Stimulated activated naive CD8-positive, alpha-beta T cell treated with anti-CD3 and anti-CD28 coated beads, Interleukin-15, amount 100 ng/mL, for 72 hours (primary cell): ENCODE measurements at regions not wholly inside any gene's neighbourhood (a gene's known extent, or its start where the extent isn't known, plus 50 kb on each side); places are given as distances from the start of the nearest gene placed in this dataset.

Experiments used
- ATAC-seq: fragments of 150-1000 bp; cut with Tn5 transposase; 2 replicates; pipeline ENCODE4 v1.10.0; 2021; ENCODE audit warnings: mild to moderate bottlenecking, moderate library complexity
- DNase-seq, 2 donors: peaks; one replicate each; pipeline ENCODE4 v3.0.0; 2021 to 2022
- H3K27ac Mint-ChIP-seq, 2 donors: one replicate each; pipeline ENCODE4 v1.8.0; 2022; ENCODE audit warnings: mild to moderate bottlenecking in 2 of 2, mixed read lengths in 2 of 2, moderate library complexity in 2 of 2
- H3K27me3 Mint-ChIP-seq: one replicate; pipeline ENCODE4 v1.8.0; 2022; ENCODE audit warnings: mixed read lengths
- H3K4me1 Mint-ChIP-seq: one replicate; pipeline ENCODE4 v1.8.0; 2022; ENCODE audit warnings: mild to moderate bottlenecking, mixed read lengths
- H3K4me3 Mint-ChIP-seq, 2 donors: one replicate each; pipeline ENCODE4 v1.8.0; 2022; ENCODE audit warnings: mild to moderate bottlenecking in 2 of 2, mixed read lengths in 2 of 2, moderate library complexity in 1 of 2
- H3K9me3 Mint-ChIP-seq, 2 donors: one replicate each; pipeline ENCODE4 v1.8.0; 2022; ENCODE audit warnings: mixed read lengths in 2 of 2

DNA sequence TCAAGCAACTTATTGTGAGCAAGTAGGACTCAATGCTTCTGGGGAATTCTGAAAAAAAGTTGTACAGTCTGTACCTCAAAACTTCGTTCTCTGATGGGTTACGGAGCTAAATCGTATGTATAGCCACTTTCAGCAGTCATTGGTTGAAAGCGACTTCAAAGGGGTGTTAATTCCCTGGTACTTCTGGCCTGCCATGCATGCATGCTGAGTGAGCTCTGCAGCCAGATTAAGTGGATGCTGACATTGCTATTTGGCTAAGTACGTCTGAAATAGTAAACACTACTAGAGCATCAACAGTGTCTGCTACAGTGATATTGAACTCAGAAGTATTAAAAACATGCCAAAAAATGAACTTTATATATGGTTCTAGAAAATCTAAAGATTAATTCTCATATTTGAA, 1183.1 kb upstream of the PCDH20 start:
- H3K4me1 Mint-ChIP-seq, result no peaks in the 10 kb centered on the region
- H3K27ac Mint-ChIP-seq, result no peak overlapping the region
- no peak overlapping the region for H3K4me3 Mint-ChIP-seq
- ATAC-seq (no peak), DNase-seq (no peak)
- H3K27me3 Mint-ChIP-seq, result no peaks in the 10 kb centered on the region
- H3K9me3 Mint-ChIP-seq, result peaks cover 13 to 21% of the 10 kb centered on the region in 2 donors

GRCh38 chr13:62595976-62596375, 1180.3 kb upstream of the PCDH20 start:
- Mint-ChIP-seq H3K4me3 (no peak overlapping the region), H3K4me1 (no peaks in the 10 kb centered on the region), H3K9me3 (peaks cover 10 to 20% of the 10 kb centered on the region in 2 donors), H3K27ac (no peak overlapping the region), H3K27me3 (no peaks in the 10 kb centered on the region)
- DNase-seq (no peak), ATAC-seq (no peak)

GRCh38 chr13:62593804-62594203, 1178.2 kb upstream of the PCDH20 start:
- H3K4me3 Mint-ChIP-seq, result no peak overlapping the region
- H3K4me1 Mint-ChIP-seq, result no peaks in the 10 kb centered on the region
- H3K9me3 Mint-ChIP-seq, result peaks cover 10 to 27% of the 10 kb centered on the region in 2 donors
- H3K27ac Mint-ChIP-seq, result no peak overlapping the region
- H3K27me3 Mint-ChIP-seq, result no peaks in the 10 kb centered on the region
- ATAC-seq, result no peak
- DNase-seq, result no peak

- H3K4me3 Mint-ChIP-seq, result no peak overlapping the region
- DNase-seq (no peak), ATAC-seq (no peak)
- no peak overlapping the region for H3K27ac Mint-ChIP-seq
- no peaks in the 10 kb centered on the region for H3K27me3 Mint-ChIP-seq
- no peaks in the 10 kb centered on the region for H3K4me1 Mint-ChIP-seq
- H3K9me3 Mint-ChIP-seq, result peaks cover 0 to 3% of the 10 kb centered on the region in 2 donors
These were observed 1167.8 kb upstream of the PCDH20 start for GRCh38 chr13:62583466-62583865.

DNA sequence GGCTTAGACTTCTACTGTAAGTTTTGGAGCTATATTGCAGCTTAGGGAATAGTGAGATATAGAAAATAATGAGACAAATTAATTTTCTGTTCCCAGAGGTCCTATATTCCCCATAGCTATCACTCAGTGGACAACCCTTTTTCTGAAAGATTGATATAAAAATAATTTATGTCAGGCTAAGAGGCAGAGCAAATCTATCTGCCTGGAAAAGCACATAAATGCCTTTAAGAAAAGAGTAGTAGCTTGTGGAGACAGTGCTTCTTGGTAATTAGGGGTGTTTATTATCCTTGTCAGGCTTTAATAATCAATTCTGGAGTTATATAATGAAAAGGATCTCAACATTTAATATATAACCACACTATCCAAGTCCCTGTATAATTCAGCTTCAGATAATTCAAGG, 1162.8 kb upstream of the PCDH20 start:
- H3K27ac Mint-ChIP-seq, result no peak overlapping the region
- ATAC-seq (no peak), DNase-seq (no peak)
- no peaks in the 10 kb centered on the region for H3K9me3 Mint-ChIP-seq
- no peaks in the 10 kb centered on the region for H3K27me3 Mint-ChIP-seq
- no peak overlapping the region for H3K4me3 Mint-ChIP-seq
- no peaks in the 10 kb centered on the region for H3K4me1 Mint-ChIP-seq

DNA sequence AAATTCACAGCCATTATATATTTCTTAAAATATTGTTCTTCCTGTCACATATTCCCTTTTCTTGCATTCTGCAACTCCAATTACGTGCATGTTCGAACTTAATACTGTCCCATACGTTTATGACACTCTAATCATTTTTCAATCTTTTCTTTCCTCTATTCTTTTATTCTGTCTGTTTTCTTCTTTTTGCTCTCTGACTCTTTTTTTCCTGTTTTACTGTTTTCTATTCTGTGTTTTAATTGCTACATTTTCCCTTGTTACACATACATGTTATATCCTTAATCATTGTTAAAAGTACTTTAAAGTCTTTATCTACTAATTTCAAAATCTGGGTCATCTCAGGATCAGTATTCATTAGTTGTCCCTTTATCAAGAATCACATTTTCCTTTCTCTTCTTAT, 1149.1 kb upstream of the PCDH20 start:
- Mint-ChIP-seq H3K27ac (no peak overlapping the region), H3K9me3 (peaks cover 5 to 6% of the 10 kb centered on the region in 2 donors), H3K27me3 (no peaks in the 10 kb centered on the region), H3K4me1 (no peaks in the 10 kb centered on the region), H3K4me3 (no peak overlapping the region)
- DNase-seq, result no peak
- no peak for ATAC-seq

DNA sequence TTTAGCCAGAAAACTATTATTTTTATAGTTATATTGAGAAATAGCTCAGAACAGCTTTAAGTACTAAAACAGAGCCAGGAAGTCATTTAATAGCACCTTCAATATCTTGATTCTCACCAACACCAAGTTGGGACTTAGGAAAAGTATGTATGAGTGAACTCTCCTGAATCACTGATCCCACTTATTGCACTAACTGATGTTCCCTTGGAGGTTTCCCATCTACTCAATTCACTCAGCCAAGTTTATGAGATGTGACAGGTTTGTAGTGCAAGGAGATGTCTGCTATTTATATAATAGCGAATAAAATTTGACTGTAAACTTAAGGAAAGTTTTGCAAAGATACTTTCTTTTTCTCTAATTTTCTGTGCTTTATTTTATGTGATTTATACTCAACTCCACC, 1147.6 kb upstream of the PCDH20 start:
- H3K4me3 Mint-ChIP-seq, result no peak overlapping the region
- H3K4me1 Mint-ChIP-seq, result no peaks in the 10 kb centered on the region
- H3K9me3 Mint-ChIP-seq, result peaks cover 0 to 5% of the 10 kb centered on the region in 2 donors
- H3K27me3 Mint-ChIP-seq, result no peaks in the 10 kb centered on the region
- DNase-seq (no peak), ATAC-seq (no peak)
- H3K27ac Mint-ChIP-seq, result no peak overlapping the region

- H3K9me3 Mint-ChIP-seq, result peaks cover 0 to 5% of the 10 kb centered on the region in 2 donors
- no peaks in the 10 kb centered on the region for H3K27me3 Mint-ChIP-seq
- no peak overlapping the region for H3K27ac Mint-ChIP-seq
- H3K4me3 Mint-ChIP-seq, result no peak overlapping the region
- H3K4me1 Mint-ChIP-seq, result no peaks in the 10 kb centered on the region
- DNase-seq (no peak), ATAC-seq (no peak)
These were observed 1141.3 kb upstream of the PCDH20 start for GRCh38 chr13:62556978-62557377.

DNA sequence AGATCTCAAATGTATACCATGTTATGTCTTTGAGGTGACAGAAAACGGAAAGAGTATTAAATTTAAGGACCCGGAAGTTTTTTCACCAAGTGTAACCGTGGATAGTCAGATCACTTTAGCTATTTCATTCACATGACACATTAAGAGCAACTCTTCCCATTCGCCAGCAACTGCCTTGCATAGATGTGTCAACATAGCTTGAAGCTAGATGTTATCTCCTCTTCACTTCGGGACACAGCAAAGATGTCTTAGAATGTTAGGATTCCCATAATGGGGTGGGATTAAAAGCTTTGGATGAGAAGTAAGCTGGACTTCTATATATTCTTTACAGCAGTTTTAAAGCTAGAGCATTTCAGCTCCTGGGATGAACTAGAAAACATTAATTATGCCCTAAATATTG, 1135.9 kb upstream of the PCDH20 start:
- Mint-ChIP-seq H3K4me3 (no peak overlapping the region), H3K27ac (no peak overlapping the region), H3K27me3 (no peaks in the 10 kb centered on the region), H3K9me3 (peaks cover 0 to 5% of the 10 kb centered on the region in 2 donors), H3K4me1 (no peaks in the 10 kb centered on the region)
- ATAC-seq (no peak), DNase-seq (no peak)

- no peaks in the 10 kb centered on the region for H3K27me3 Mint-ChIP-seq
- no peak overlapping the region for H3K27ac Mint-ChIP-seq
- ATAC-seq (no peak), DNase-seq (no peak)
- H3K4me1 Mint-ChIP-seq, result no peaks in the 10 kb centered on the region
- H3K4me3 Mint-ChIP-seq, result no peak overlapping the region
- peaks cover 0 to 6% of the 10 kb centered on the region in 2 donors for H3K9me3 Mint-ChIP-seq
These were observed 1129.3 kb upstream of the PCDH20 start for GRCh38 chr13:62544928-62545327.

- Mint-ChIP-seq H3K27ac (no peak overlapping the region), H3K4me3 (no peak overlapping the region), H3K9me3 (peaks cover 8 to 10% of the 10 kb centered on the region in 2 donors), H3K4me1 (no peaks in the 10 kb centered on the region), H3K27me3 (no peaks in the 10 kb centered on the region)
- ATAC-seq, result no peak
- no peak for DNase-seq
These were observed 1121.9 kb upstream of the PCDH20 start for GRCh38 chr13:62537593-62537992.

GRCh38 chr13:62525652-62526051, 1110.0 kb upstream of the PCDH20 start:
- Mint-ChIP-seq H3K27me3 (no peaks in the 10 kb centered on the region), H3K27ac (no peak overlapping the region), H3K4me3 (no peak overlapping the region), H3K4me1 (no peaks in the 10 kb centered on the region), H3K9me3 (peaks cover 0 to 8% of the 10 kb centered on the region in 2 donors)
- ATAC-seq (no peak), DNase-seq (no peak)

- Mint-ChIP-seq H3K27ac (no peak overlapping the region), H3K9me3 (peaks cover 0 to 14% of the 10 kb centered on the region in 2 donors), H3K4me1 (no peaks in the 10 kb centered on the region), H3K27me3 (no peaks in the 10 kb centered on the region), H3K4me3 (no peak overlapping the region)
- DNase-seq, result no peak
- ATAC-seq, result no peak
These were observed 1108.8 kb upstream of the PCDH20 start for GRCh38 chr13:62524498-62524897.

- Mint-ChIP-seq H3K27me3 (no peaks in the 10 kb centered on the region), H3K27ac (no peak overlapping the region), H3K9me3 (peaks cover 0 to 12% of the 10 kb centered on the region in 2 donors), H3K4me3 (no peak overlapping the region), H3K4me1 (no peaks in the 10 kb centered on the region)
- DNase-seq (no peak), ATAC-seq (no peak)
These were observed 1108.4 kb upstream of the PCDH20 start for GRCh38 chr13:62524061-62524460.

- H3K9me3 Mint-ChIP-seq, result no peaks in the 10 kb centered on the region
- H3K4me3 Mint-ChIP-seq, result no peak overlapping the region
- peaks cover 7% of the 10 kb centered on the region for H3K27me3 Mint-ChIP-seq
- no peaks in the 10 kb centered on the region for H3K4me1 Mint-ChIP-seq
- ATAC-seq (peak; percentile 74), DNase-seq (peak; percentile 12)
- no peak overlapping the region for H3K27ac Mint-ChIP-seq
These were observed 1096.8 kb upstream of the PCDH20 start for GRCh38 chr13:62512194-62513141.

DNA sequence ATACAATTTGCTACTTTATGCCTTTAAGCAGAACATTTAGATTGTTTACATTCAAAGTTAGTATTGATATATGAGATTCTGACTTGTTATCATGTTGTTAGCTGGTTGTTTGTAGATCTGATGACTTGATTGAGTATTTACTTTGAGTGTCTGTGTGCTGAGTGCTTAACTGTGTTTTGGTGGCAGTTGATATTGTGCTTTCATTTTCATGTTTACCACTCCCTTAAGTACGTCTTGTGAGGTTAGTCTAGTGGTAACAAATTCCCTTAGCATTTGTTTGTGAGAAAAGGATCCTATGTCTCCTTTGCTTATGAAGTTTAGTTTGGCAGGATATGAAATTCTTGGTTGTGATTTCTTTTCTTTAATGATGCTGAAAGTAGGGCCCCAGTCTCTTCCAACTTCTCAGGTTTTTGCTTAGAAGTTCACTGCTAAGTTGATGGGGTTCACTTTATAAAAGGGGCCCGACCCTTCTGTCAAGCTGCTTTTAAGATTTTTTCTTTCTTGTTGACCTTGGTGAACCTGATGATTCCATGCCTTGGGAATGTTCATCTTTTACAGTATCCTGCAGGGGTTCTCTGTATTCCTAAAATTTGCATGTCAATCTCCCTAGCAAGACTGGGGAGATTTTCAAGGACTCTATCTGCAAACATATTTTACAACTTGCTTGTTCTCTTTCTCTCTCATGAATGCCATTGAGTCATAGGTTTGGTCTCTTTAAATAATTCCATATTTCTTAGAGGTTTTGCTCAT, 1095.4 kb upstream of the PCDH20 start:
- no peak for DNase-seq
- no peaks in the 10 kb centered on the region for H3K4me1 Mint-ChIP-seq
- H3K9me3 Mint-ChIP-seq, result no peaks in the 10 kb centered on the region
- no peak overlapping the region for H3K27ac Mint-ChIP-seq
- peaks cover 7% of the 10 kb centered on the region for H3K27me3 Mint-ChIP-seq
- H3K4me3 Mint-ChIP-seq, result no peak overlapping the region
- ATAC-seq, result no peak
